Loucy (cell line): ENCODE measurements at regions not wholly inside any gene's neighbourhood (a gene's known extent, or its start where the extent isn't known, plus 50 kb on each side); places are given as distances from the start of the nearest gene placed in this dataset.
"Not testable (repeated sequence)": the region's sequence is repeated elsewhere in the genome, so short reads cannot be mapped to it uniquely, and the experiment has no call there.

Experiments used
- H2AFZ ChIP-seq: fragments of 200-600 bp; sonication (generic); 2 replicates; pipeline ENCODE4 v1.6.0; 2016; ENCODE audit warnings: antibody characterized with exemption, mild to moderate bottlenecking, low read length, moderate library complexity
- H3F3A ChIP-seq: fragments of 200-600 bp; 2 replicates; pipeline ENCODE4 v1.6.0; 2016; ENCODE audit warnings: antibody characterized with exemption, low read depth, mild to moderate bottlenecking
- H3K27me3 ChIP-seq: fragments of 200-600 bp; sonication (generic); 2 replicates; pipeline ENCODE4 v1.6.1; 2014; ENCODE audit warnings: low read length, mild to moderate bottlenecking; ENCODE audit not compliant: insufficient read depth, poor library complexity, severe bottlenecking
- H3K36me3 ChIP-seq: fragments of 200-600 bp; sonication (generic); 2 replicates; pipeline ENCODE4 v1.6.1; 2016; ENCODE audit warnings: low read length; ENCODE audit not compliant: insufficient read depth
- H3K4me1 ChIP-seq: fragments of 200-600 bp; sonication (generic); 2 replicates; pipeline ENCODE4 v1.5.1; 2014; ENCODE audit warnings: low read length, mild to moderate bottlenecking; ENCODE audit not compliant: insufficient read depth, poor library complexity, severe bottlenecking
- H3K4me2 ChIP-seq: fragments of 200-600 bp; sonication (generic); 2 replicates; pipeline ENCODE4 v1.6.0; 2014; ENCODE audit warnings: antibody characterized with exemption, low read length, low read depth, mild to moderate bottlenecking; ENCODE audit not compliant: poor library complexity, severe bottlenecking
- H3K4me3 ChIP-seq: fragments of 200-600 bp; sonication (generic); 2 replicates; pipeline ENCODE4 v1.5.1; 2014; ENCODE audit warnings: low read length, mild to moderate bottlenecking, mixed read lengths; ENCODE audit not compliant: poor library complexity, severe bottlenecking
- H3K79me2 ChIP-seq: fragments of 200-600 bp; sonication (generic); 2 replicates; pipeline ENCODE4 v1.6.1; 2014; ENCODE audit warnings: low read length; ENCODE audit not compliant: insufficient read depth
- H3K9ac ChIP-seq: fragments of 200-600 bp; sonication (generic); 2 replicates; pipeline ENCODE4 v1.6.0; 2014; ENCODE audit warnings: mild to moderate bottlenecking, low read depth, low read length, moderate library complexity; ENCODE audit not compliant: poor library complexity, severe bottlenecking
- H3K9me2 ChIP-seq: fragments of 200-600 bp; sonication (generic); replicated peaks from 2 replicates; pipeline ENCODE4 v1.6.1; 2016; ENCODE audit warnings: low read depth, low read length, mixed read lengths
- H3K9me3 ChIP-seq: fragments of 200-600 bp; sonication (generic); 2 replicates; pipeline ENCODE4 v1.6.1; 2014; ENCODE audit warnings: mild to moderate bottlenecking, antibody characterized with exemption, low read length, low read depth; ENCODE audit not compliant: insufficient read depth
- H4K20me1 ChIP-seq: fragments of 200-600 bp; sonication (generic); 2 replicates; pipeline ENCODE4 v1.6.0; 2014; ENCODE audit warnings: antibody characterized with exemption, low read length, mild to moderate bottlenecking; ENCODE audit not compliant: insufficient read depth, poor library complexity, severe bottlenecking
- EZH2phosphoT487 ChIP-seq: fragments of 200-600 bp; IDR thresholded peaks from 2 replicates; pipeline ENCODE4 v1.6.1; 2018; ENCODE audit warnings: antibody characterized with exemption, mild to moderate bottlenecking, moderate library complexity, borderline replicate concordance
- TF ChIP-seq, protein P1 (sequence below): fragments of 200-600 bp; sonication (generic); conservative IDR thresholded peaks from 2 replicates; pipeline ENCODE4 v1.5.1; 2014; ENCODE audit warnings: mild to moderate bottlenecking, antibody characterized with exemption, low read length

DNA sequence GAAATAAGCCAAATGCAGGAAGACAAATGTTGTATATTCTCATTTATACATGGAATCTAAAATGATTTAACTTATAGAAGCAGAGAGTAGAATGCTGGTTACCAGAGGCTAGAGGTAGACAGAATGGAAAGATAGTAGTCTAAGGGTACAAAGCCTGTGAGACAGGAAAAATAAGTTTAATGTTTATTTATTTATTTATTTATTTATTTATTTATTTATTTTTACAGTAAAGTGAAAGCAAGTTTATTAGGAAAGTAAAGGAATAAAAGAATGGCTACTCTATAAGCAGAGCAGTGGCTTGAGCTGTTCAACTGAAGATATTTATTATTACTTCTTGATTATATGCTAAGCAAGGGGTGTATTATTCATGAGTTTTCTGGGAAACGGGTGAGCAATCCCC is 203.2 kb downstream of the LAS1L start:
- no peaks in the 10 kb centered on the region for H4K20me1 ChIP-seq
- TF ChIP-seq, protein P1, sequence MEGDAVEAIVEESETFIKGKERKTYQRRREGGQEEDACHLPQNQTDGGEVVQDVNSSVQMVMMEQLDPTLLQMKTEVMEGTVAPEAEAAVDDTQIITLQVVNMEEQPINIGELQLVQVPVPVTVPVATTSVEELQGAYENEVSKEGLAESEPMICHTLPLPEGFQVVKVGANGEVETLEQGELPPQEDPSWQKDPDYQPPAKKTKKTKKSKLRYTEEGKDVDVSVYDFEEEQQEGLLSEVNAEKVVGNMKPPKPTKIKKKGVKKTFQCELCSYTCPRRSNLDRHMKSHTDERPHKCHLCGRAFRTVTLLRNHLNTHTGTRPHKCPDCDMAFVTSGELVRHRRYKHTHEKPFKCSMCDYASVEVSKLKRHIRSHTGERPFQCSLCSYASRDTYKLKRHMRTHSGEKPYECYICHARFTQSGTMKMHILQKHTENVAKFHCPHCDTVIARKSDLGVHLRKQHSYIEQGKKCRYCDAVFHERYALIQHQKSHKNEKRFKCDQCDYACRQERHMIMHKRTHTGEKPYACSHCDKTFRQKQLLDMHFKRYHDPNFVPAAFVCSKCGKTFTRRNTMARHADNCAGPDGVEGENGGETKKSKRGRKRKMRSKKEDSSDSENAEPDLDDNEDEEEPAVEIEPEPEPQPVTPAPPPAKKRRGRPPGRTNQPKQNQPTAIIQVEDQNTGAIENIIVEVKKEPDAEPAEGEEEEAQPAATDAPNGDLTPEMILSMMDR: no peak
- no peak for TF ChIP-seq EZH2phosphoT487

DNA sequence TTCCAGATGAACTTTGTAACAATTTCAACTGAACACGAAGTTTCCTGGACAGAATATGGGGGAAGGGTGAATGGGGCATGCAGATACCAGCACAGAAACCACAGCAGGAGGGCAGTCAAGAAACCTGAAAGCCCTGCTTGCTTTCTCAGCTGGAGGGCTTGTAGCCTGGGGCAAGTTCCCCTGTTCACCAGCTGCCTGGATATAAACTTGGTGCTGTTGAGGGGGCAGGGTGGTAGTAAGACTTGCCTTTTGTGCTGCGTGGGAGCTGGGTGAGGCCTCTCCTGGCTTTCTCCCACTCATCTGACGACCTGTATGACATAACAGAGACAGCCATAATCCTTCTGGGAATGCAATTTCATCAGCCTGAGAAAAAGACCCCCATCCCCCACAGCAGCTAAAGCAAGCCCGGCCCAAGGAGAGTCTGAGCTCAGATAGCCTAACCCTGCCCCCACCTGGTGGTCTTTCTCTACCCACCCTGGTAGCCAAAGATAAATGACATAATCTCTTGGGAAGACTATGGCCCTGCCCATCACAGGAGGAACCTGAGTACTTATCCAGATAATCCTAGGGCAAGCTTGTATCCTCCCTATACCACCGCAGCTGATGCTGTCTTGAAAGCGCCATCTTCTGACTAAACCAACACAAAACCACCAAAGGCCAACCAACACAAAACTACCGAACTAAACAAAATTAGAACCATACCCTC is 234.3 kb downstream of the LAS1L start:
- H3K79me2 ChIP-seq: no peaks in the 10 kb centered on the region
- no peak for TF ChIP-seq EZH2phosphoT487
- TF ChIP-seq, protein P1: peak; percentile 29; the same call in 1 of the 2 replicates
- H3F3A ChIP-seq: no peaks in the 10 kb centered on the region
- peak overlapping the region; percentile 8 for H3K4me2 ChIP-seq
- H4K20me1 ChIP-seq: no peaks in the 10 kb centered on the region
- no peaks in the 10 kb centered on the region for H3K27me3 ChIP-seq
- H3K36me3 ChIP-seq: no peaks in the 10 kb centered on the region
- H3K9me2 ChIP-seq: no peaks in the 10 kb centered on the region
- H2AFZ ChIP-seq: no peak overlapping the region
- no peak overlapping the region for H3K9ac ChIP-seq
- no peak overlapping the region for H3K4me3 ChIP-seq
- no peaks in the 10 kb centered on the region for H3K9me3 ChIP-seq
- H3K4me1 ChIP-seq: no peaks in the 10 kb centered on the region

More for the DNA sequence above, 203.2 kb downstream of the LAS1L start:
- Histone ChIP-seq H3K9me2 (no peaks in the 10 kb centered on the region), H3K4me3 (no peak overlapping the region), H2AFZ (no peak overlapping the region), H3F3A (no peaks in the 10 kb centered on the region), H3K36me3 (no peaks in the 10 kb centered on the region), H3K79me2 (no peaks in the 10 kb centered on the region), H3K4me2 (no peak overlapping the region), H3K4me1 (no peaks in the 10 kb centered on the region), H3K9ac (no peak overlapping the region), H3K9me3 (no peaks in the 10 kb centered on the region), H3K27me3 (no peaks in the 10 kb centered on the region)

DNA sequence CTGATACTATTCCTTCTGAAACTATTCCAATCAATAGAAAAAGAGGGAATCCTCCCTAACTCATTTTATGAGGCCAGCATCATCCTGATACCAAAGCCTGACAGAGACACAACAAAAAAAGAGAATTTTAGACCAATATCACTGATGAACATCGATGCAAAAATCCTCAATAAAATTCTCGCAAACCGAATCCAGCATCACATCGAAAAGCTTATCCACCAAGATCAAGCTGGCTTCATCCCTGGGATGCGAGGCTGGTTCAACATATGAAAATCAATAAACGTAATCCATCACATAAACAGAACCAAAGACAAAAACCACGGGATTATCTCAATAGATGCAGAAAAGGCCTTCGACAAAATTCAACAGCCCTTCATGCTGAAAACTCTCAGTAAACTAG is 251.7 kb downstream of the LAS1L start:
- not testable (repeated sequence) for H3K9ac ChIP-seq, H3K4me1 ChIP-seq, H3K4me3 ChIP-seq, H3K36me3 ChIP-seq, H3K27me3 ChIP-seq, H3K79me2 ChIP-seq, H3K9me3 ChIP-seq, H3K4me2 ChIP-seq, H2AFZ ChIP-seq, H3K9me2 ChIP-seq, H3F3A ChIP-seq, H4K20me1 ChIP-seq

DNA sequence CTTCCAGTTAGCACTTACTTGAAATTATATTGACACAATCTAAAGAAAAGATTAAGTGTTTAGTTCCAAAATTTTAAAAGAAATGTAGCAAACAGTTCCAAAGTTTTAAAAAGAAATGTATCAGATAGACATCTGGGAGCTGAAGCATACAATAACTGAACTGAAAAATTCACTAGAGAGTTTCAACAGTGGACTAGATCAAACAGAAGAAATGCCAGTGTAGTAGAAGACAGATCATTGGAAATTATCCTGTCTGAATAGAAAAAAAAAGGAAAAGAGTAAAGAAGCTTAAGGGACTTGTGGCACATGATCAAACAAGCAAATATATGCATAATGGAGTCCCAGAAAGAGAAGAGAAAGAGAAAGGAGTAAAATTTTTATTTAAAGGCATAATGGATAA is 261.4 kb downstream of the LAS1L start:
- Histone ChIP-seq H3F3A (no peaks in the 10 kb centered on the region), H3K79me2 (no peaks in the 10 kb centered on the region), H3K9ac (no peak overlapping the region), H2AFZ (no peak overlapping the region), H3K4me2 (no peak overlapping the region), H3K4me1 (no peaks in the 10 kb centered on the region), H3K9me3 (no peaks in the 10 kb centered on the region), H3K9me2 (no peaks in the 10 kb centered on the region), H3K36me3 (no peaks in the 10 kb centered on the region), H4K20me1 (no peaks in the 10 kb centered on the region), H3K4me3 (no peak overlapping the region), H3K27me3 (no peaks in the 10 kb centered on the region)
- TF ChIP-seq, protein P1: no peak
- no peak for TF ChIP-seq EZH2phosphoT487
